ENCODE measurements at regions not wholly inside any gene's neighbourhood (a gene's known extent, or its start where the extent isn't known, plus 50 kb on each side); places are given as distances from the start of the nearest gene placed in this dataset.

GRCh38 chr4:85257817-85258370 is 217.1 kb upstream of the ARHGAP24 start:
- H3K4me3 ChIP-seq (ENCODE audit: low read length): no peak overlapping the region
- DNase-seq: no peak
- H3K4me1 ChIP-seq (ENCODE audit: low read length): no peaks in the 10 kb centered on the region
- no peak overlapping the region for H3K27ac ChIP-seq (ENCODE audit: low read length)
- H4K20me1 ChIP-seq (ENCODE audit: insufficient read depth, low read depth, low read length): no peaks in the 10 kb centered on the region
- no peak overlapping the region for H3K9ac ChIP-seq (ENCODE audit: low read length)
- no peaks in the 10 kb centered on the region for H3K36me3 ChIP-seq (ENCODE audit: insufficient read depth, low read length)
- H3K4me2 ChIP-seq (ENCODE audit: low read depth, low read length, poor library complexity, severe bottlenecking): no peak overlapping the region
- no peaks in the 10 kb centered on the region for H3K9me3 ChIP-seq (ENCODE audit: low read length)
- no peak overlapping the region for H2AFZ ChIP-seq (ENCODE audit: low read length)
- H3K27me3 ChIP-seq (ENCODE audit: low read length): 0 out of 2 replicates have a peak, but pooled peaks cover 2% of the 10 kb centered on the region
- no peaks in the 10 kb centered on the region for H3K9me2 ChIP-seq (replicated peaks; ENCODE audit: insufficient read depth, low read length)
- H3K79me2 ChIP-seq (ENCODE audit: low read length): no peaks in the 10 kb centered on the region

GRCh38 chr4:85260064-85260463 is 214.9 kb upstream of the ARHGAP24 start:
- Histone ChIP-seq H3K4me3 (ENCODE audit: low read length) (no peak overlapping the region), H3K27ac (ENCODE audit: low read length) (no peak overlapping the region), H3K36me3 (ENCODE audit: insufficient read depth, low read length) (no peaks in the 10 kb centered on the region), H3K79me2 (ENCODE audit: low read length) (no peaks in the 10 kb centered on the region), H2AFZ (ENCODE audit: low read length) (no peak overlapping the region), H3K9ac (ENCODE audit: low read length) (no peak overlapping the region), H3K9me3 (ENCODE audit: low read length) (no peaks in the 10 kb centered on the region), H3K27me3 (ENCODE audit: low read length) (no peaks in the 10 kb centered on the region), H3K9me2 (replicated peaks; ENCODE audit: insufficient read depth, low read length) (no peaks in the 10 kb centered on the region), H3K4me1 (ENCODE audit: low read length) (no peaks in the 10 kb centered on the region), H4K20me1 (ENCODE audit: insufficient read depth, low read depth, low read length) (no peaks in the 10 kb centered on the region), H3K4me2 (ENCODE audit: low read depth, low read length, poor library complexity, severe bottlenecking) (no peak overlapping the region)
- no peak for DNase-seq

- H3K4me1 ChIP-seq (ENCODE audit: low read length): no peaks in the 10 kb centered on the region
- no peaks in the 10 kb centered on the region for H3K9me3 ChIP-seq (ENCODE audit: low read length)
- no peaks in the 10 kb centered on the region for H3K36me3 ChIP-seq (ENCODE audit: insufficient read depth, low read length)
- no peaks in the 10 kb centered on the region for H3K27me3 ChIP-seq (ENCODE audit: low read length)
- no peak overlapping the region for H3K27ac ChIP-seq (ENCODE audit: low read length)
- no peak for DNase-seq
- H3K4me3 ChIP-seq (ENCODE audit: low read length): no peak overlapping the region
- H3K9me2 ChIP-seq (replicated peaks; ENCODE audit: insufficient read depth, low read length): no peaks in the 10 kb centered on the region
- no peak overlapping the region for H3K4me2 ChIP-seq (ENCODE audit: low read depth, low read length, poor library complexity, severe bottlenecking)
- no peaks in the 10 kb centered on the region for H4K20me1 ChIP-seq (ENCODE audit: insufficient read depth, low read depth, low read length)
- no peaks in the 10 kb centered on the region for H3K79me2 ChIP-seq (ENCODE audit: low read length)
- no peak overlapping the region for H3K9ac ChIP-seq (ENCODE audit: low read length)
- no peak overlapping the region for H2AFZ ChIP-seq (ENCODE audit: low read length)
Observed at GRCh38 chr4:85265234-85265633, 209.7 kb upstream of the ARHGAP24 start.

GRCh38 chr4:85268188-85268587 is 206.8 kb upstream of the ARHGAP24 start:
- H3K36me3 ChIP-seq (ENCODE audit: insufficient read depth, low read length): no peaks in the 10 kb centered on the region
- H3K79me2 ChIP-seq (ENCODE audit: low read length): no peaks in the 10 kb centered on the region

GRCh38 chr4:85268961-85269360 is 206.0 kb upstream of the ARHGAP24 start:
- no peak overlapping the region for H3K4me3 ChIP-seq (ENCODE audit: low read length)

More at GRCh38 chr4:85268188-85268587, 206.8 kb upstream of the ARHGAP24 start:
- no peaks in the 10 kb centered on the region for H3K27me3 ChIP-seq (ENCODE audit: low read length)
- no peak overlapping the region for H3K4me2 ChIP-seq (ENCODE audit: low read depth, low read length, poor library complexity, severe bottlenecking)
- no peak overlapping the region for H3K27ac ChIP-seq (ENCODE audit: low read length)
- H4K20me1 ChIP-seq (ENCODE audit: insufficient read depth, low read depth, low read length): no peaks in the 10 kb centered on the region
- DNase-seq: no peak
- no peaks in the 10 kb centered on the region for H3K4me1 ChIP-seq (ENCODE audit: low read length)
- H3K9me3 ChIP-seq (ENCODE audit: low read length): no peaks in the 10 kb centered on the region
- no peak overlapping the region for H3K4me3 ChIP-seq (ENCODE audit: low read length)
- no peak overlapping the region for H2AFZ ChIP-seq (ENCODE audit: low read length)
- H3K9ac ChIP-seq (ENCODE audit: low read length): no peak overlapping the region
- H3K9me2 ChIP-seq (replicated peaks; ENCODE audit: insufficient read depth, low read length): no peaks in the 10 kb centered on the region

GRCh38 chr4:85274955-85275354 is 200.0 kb upstream of the ARHGAP24 start:
- Histone ChIP-seq H3K4me3 (ENCODE audit: low read length) (no peak overlapping the region), H3K9me3 (ENCODE audit: low read length) (0 out of 2 replicates have a peak, but pooled peaks cover 3% of the 10 kb centered on the region), H3K4me1 (ENCODE audit: low read length) (no peaks in the 10 kb centered on the region), H3K36me3 (ENCODE audit: insufficient read depth, low read length) (no peaks in the 10 kb centered on the region), H3K9me2 (replicated peaks; ENCODE audit: insufficient read depth, low read length) (no peaks in the 10 kb centered on the region), H3K27ac (ENCODE audit: low read length) (no peak overlapping the region), H4K20me1 (ENCODE audit: insufficient read depth, low read depth, low read length) (no peaks in the 10 kb centered on the region), H2AFZ (ENCODE audit: low read length) (no peak overlapping the region), H3K9ac (ENCODE audit: low read length) (no peak overlapping the region), H3K27me3 (ENCODE audit: low read length) (no peaks in the 10 kb centered on the region), H3K79me2 (ENCODE audit: low read length) (no peaks in the 10 kb centered on the region), H3K4me2 (ENCODE audit: low read depth, low read length, poor library complexity, severe bottlenecking) (no peak overlapping the region)
- DNase-seq: no peak

More at GRCh38 chr4:85268961-85269360, 206.0 kb upstream of the ARHGAP24 start:
- no peaks in the 10 kb centered on the region for H3K79me2 ChIP-seq (ENCODE audit: low read length)
- no peak overlapping the region for H2AFZ ChIP-seq (ENCODE audit: low read length)
- no peak for DNase-seq
- no peaks in the 10 kb centered on the region for H3K4me1 ChIP-seq (ENCODE audit: low read length)
- no peak overlapping the region for H3K27ac ChIP-seq (ENCODE audit: low read length)
- H3K36me3 ChIP-seq (ENCODE audit: insufficient read depth, low read length): no peaks in the 10 kb centered on the region
- H3K9me2 ChIP-seq (replicated peaks; ENCODE audit: insufficient read depth, low read length): no peaks in the 10 kb centered on the region
- no peaks in the 10 kb centered on the region for H3K27me3 ChIP-seq (ENCODE audit: low read length)
- H3K4me2 ChIP-seq (ENCODE audit: low read depth, low read length, poor library complexity, severe bottlenecking): no peak overlapping the region
- no peaks in the 10 kb centered on the region for H4K20me1 ChIP-seq (ENCODE audit: insufficient read depth, low read depth, low read length)
- no peak overlapping the region for H3K9ac ChIP-seq (ENCODE audit: low read length)
- H3K9me3 ChIP-seq (ENCODE audit: low read length): 0 out of 2 replicates have a peak, but pooled peaks cover 3% of the 10 kb centered on the region

- no peak overlapping the region for H3K4me2 ChIP-seq (ENCODE audit: low read depth, low read length, poor library complexity, severe bottlenecking)
- no peak overlapping the region for H2AFZ ChIP-seq (ENCODE audit: low read length)
- H4K20me1 ChIP-seq (ENCODE audit: insufficient read depth, low read depth, low read length): no peaks in the 10 kb centered on the region
- no peaks in the 10 kb centered on the region for H3K79me2 ChIP-seq (ENCODE audit: low read length)
- H3K9me2 ChIP-seq (replicated peaks; ENCODE audit: insufficient read depth, low read length): no peaks in the 10 kb centered on the region
- no peaks in the 10 kb centered on the region for H3K36me3 ChIP-seq (ENCODE audit: insufficient read depth, low read length)
- H3K4me3 ChIP-seq (ENCODE audit: low read length): no peak overlapping the region
- H3K27ac ChIP-seq (ENCODE audit: low read length): no peak overlapping the region
- H3K9ac ChIP-seq (ENCODE audit: low read length): no peak overlapping the region
- H3K9me3 ChIP-seq (ENCODE audit: low read length): no peaks in the 10 kb centered on the region
- H3K4me1 ChIP-seq (ENCODE audit: low read length): no peaks in the 10 kb centered on the region
- H3K27me3 ChIP-seq (ENCODE audit: low read length): no peaks in the 10 kb centered on the region
- DNase-seq: no peak
Observed at GRCh38 chr4:85280963-85281362, 194.0 kb upstream of the ARHGAP24 start.

GRCh38 chr4:85291226-85291625 is 183.7 kb upstream of the ARHGAP24 start:
- Histone ChIP-seq H3K79me2 (ENCODE audit: low read length) (no peaks in the 10 kb centered on the region), H3K27me3 (ENCODE audit: low read length) (no peaks in the 10 kb centered on the region), H3K9me3 (ENCODE audit: low read length) (peaks cover 3% of the 10 kb centered on the region; the same call in 1 of the 2 replicates), H2AFZ (ENCODE audit: low read length) (no peak overlapping the region), H4K20me1 (ENCODE audit: insufficient read depth, low read depth, low read length) (no peaks in the 10 kb centered on the region), H3K4me1 (ENCODE audit: low read length) (no peaks in the 10 kb centered on the region), H3K9ac (ENCODE audit: low read length) (no peak overlapping the region), H3K9me2 (replicated peaks; ENCODE audit: insufficient read depth, low read length) (no peaks in the 10 kb centered on the region), H3K4me3 (ENCODE audit: low read length) (no peak overlapping the region), H3K4me2 (ENCODE audit: low read depth, low read length, poor library complexity, severe bottlenecking) (no peak overlapping the region), H3K27ac (ENCODE audit: low read length) (no peak overlapping the region), H3K36me3 (ENCODE audit: insufficient read depth, low read length) (no peaks in the 10 kb centered on the region)
- DNase-seq: no peak

Data from Karpas-422 (cell line).